ENCODE measurements at regions not wholly inside any gene's neighbourhood (a gene's known extent, or its start where the extent isn't known, plus 50 kb on each side); places are given as distances from the start of the nearest gene placed in this dataset.

DNA sequence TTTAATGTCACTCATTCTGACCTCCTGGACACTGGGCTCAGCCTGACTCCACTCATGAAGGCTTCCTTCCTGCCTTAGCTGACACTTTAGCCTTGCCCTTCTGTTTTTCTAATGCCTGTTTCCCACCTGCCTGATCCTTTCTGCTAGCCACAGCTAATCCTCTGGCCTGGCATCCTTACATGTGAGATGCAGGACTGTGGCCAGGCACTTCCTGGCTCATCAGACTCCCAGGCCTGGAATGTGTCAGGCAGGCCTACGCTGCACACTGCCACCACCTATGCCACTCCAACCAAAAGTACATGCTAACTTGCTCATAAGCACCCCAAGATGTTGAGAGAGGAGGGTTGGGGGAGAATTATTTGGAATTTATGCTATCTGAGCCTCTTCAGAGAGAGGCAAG lies 138.8 kb upstream of the NALF2 start:
- no peak for DNase-seq (ENCODE audit: low read depth in 2 of 2)

DNA sequence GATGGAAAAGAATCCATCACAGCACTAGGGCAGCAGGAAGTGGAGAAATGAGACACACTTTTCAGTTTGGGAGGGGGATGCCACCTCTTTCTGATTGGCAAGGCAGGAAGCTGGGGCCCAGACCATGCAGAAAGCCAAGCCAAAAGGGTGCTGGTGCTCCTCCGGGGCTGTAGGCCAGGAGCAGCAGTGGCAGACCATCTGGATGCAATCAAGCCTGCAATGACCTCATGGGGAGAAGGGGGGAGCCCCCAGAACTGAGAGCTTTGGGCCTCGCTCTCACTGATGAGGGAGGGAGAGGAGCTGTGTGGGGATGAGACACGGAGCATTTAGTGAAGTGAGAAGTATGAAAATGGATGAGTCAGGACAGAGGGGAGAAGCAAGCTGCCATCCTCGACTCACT lies 141.3 kb upstream of the NALF2 start:
- no peak for DNase-seq (ENCODE audit: low read depth in 2 of 2)

DNA sequence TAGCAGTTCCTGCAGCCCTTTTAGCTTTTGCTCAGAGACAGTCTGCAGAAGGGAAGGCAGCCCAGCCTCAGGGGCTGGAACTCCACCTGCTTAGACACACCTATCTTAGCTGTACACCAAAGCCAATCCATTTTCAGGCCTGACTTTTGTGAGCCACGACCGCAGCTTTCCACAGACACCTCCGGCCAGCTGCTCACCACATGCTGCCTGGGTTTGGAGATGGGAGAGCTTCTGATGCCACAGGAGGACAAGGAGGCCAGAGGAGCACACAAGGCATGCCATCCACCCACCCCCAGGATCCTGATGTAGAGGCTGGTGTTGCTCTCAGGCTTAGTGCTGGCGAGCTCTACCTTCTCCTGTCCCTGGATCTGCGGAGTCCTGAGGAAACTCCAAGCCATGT lies 141.8 kb upstream of the NALF2 start:
- no peak for DNase-seq (ENCODE audit: low read depth in 2 of 2)

DNA sequence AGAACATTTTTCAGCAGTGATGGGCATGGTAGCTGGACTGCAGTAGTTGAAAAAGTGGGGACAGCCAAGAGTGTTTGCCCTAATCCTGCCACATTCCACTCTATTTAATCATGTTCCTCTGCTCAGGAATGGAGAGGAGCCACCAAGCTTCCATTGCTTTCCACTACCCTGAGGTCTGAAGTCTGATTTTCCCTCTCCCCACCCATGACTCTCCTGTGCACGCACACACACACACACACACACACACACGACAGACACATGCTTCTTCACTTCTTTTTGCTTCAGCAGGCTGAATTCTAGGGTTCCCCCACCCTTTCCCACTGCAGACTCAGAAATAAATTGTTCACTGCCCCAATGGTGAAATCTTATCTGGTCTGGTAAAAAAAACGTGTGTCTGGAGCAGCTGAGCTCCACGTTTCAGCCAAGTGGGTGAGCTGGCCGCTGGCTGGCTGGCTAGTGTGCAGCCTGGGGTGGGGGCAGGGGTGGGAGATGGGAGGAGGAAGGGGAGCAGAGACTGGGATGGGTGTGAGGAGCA lies 142.7 kb upstream of the NALF2 start:
- no peak for DNase-seq (ENCODE audit: low read depth in 2 of 2)

DNA sequence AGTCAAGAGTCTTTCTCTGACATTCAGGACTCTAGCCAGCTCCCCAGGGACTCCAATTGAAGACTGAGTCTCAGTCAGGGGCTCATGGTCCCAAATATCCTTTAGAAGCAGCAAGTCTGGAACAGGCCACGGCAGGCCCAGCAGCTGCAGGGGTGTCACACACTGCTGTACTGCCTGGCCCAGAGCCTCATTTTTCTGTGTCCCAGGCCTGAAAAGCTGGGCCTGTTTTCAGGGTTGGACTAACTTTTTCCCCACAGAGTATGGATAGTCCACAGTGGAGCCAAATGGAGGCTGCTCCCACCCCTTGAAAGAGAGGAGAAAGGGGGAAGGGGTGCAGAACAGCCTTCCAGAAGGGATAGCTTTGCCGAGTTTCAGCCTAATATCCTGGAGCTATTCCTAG lies 146.8 kb upstream of the NALF2 start:
- DNase-seq (ENCODE audit: low read depth in 2 of 2): no peak

DNA sequence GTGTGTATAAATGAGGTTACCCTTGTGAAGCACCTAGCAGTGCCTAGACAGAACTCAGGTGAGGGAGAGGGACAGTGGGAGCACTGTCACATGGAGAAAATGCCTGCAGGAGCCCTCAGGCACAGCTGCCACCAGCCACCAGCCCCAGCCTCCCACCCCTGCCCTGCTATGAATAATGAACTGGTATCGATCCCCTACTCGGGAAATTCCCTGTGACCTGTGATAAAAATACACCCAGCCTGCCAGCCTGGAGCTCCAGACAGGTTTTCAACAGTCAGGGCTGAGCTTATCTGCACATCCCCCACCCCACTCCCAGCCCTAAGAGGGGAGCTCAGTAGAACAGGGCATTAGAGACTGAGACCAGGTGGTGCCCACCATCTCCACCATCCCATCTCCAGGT lies 159.6 kb upstream of the PJA1 start:
- no peak for DNase-seq (ENCODE audit: low read depth in 2 of 2)

DNA sequence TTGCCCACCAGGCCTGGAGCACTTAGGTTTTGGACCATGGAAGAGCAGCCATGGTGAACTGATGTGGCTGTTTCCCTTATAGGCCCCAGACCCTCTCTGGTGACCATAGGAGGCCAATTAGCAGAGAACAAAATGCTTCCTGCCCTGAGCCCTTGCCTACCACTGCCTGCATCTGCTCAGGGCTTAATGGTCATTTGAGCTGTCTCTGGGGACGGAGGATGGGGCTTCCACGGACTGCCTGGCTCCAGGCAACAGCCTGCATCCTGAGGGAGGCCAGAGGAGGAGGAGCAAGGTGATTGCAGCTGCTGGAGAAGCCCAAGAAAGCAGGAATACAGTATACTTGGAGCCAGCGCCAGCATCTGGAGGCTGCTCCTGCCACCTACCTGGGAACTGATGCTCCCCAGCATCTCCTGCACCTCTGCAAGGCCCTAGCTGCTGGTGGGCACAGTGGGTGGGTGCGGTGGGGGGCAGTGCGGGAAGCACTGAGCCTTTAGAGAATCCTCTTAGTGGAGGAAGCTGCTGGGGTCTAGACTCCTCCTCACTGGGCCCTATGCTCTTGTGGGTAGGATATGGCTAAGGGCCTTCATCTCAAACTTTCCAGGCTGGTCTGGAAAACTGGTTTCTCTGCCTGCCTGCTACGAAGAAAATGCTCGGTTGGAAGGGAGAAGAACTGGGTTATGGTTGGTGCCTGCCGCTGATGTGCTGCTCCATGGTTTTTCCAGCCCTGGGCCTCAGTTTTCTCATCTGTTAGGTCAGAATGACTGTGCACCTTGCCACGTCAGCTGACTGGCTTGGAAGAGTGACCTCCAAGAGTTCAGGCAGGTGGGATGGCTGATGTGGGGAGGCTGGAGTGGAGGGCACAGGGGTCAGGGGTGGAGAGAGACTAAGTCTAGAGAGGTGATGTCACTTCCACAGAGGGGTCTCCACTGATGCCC lies 158.8 kb upstream of the PJA1 start:
- no peak for DNase-seq (ENCODE audit: low read depth in 2 of 2)

DNA sequence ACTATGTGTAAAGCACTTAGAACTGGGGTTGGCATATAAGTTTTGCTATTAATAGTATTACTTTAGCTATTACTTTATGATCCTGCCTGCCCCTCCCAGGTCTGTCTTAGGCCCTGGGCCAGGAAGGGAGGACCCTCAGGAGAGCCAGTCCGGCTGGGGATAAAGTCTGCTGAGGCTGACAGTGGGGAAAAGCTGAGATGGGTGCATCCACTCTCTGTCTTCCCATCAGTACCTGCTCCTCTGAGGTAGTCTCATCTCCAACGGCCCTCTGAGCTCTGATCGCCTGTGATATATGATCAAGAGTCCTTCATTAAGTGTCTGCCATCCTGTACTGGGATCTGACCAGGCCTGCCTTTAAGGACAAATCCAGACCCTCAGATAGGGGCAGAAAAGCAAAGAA lies 156.5 kb upstream of the PJA1 start:
- no peak for DNase-seq (ENCODE audit: low read depth in 2 of 2)

DNA sequence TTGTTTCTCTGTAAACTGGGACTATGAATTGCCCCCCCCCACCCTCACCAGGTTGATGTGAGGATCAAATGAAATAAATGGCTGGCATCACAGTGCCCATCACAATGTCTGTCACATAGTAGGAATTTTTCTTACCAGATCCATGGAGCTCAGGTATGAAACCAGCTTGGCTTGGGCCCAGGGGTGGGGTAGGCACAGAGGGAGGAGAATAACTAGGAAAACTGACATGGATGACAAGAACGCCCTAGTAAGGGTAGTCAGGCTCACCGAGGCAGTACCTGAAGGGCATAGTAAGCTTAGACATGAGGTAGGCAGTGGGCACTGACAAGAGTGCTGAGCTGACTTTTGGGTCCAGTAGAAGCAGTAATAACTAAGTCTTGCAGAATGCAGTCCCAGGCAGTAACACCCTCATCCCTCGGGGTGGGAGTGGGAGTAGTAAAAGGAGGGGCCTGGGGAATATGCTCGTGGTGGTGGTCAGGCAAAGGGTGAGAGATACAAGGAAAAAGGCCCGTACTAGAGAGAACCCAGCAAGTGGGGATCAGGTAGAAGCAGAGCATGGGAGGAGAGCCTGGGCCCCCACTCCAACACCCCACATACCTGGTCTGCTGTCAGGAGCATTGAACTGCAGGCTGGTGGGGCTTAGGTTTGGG lies 155.9 kb upstream of the PJA1 start:
- DNase-seq (ENCODE audit: low read depth in 2 of 2): no peak

DNA sequence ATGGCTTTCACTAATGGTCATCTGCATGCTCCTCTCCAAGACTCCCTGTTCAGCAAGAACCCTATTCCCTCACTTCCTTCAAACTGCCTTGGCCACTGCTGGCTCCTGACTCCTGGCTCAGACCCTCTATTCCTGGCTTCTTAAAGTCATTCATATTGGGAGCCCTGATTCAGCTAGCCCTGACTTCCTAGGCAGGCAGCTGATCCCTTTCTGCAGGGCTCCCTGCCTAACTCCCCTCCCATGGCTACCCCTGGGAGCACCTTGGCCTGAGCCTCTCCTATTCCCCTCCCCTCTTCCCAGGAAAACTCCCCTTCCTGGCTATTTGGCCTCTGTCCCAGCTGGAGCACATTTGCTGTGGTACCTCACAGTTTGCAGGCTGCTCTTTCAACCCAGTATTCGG lies 154.9 kb upstream of the PJA1 start:
- no peak for DNase-seq (ENCODE audit: low read depth in 2 of 2)

DNA sequence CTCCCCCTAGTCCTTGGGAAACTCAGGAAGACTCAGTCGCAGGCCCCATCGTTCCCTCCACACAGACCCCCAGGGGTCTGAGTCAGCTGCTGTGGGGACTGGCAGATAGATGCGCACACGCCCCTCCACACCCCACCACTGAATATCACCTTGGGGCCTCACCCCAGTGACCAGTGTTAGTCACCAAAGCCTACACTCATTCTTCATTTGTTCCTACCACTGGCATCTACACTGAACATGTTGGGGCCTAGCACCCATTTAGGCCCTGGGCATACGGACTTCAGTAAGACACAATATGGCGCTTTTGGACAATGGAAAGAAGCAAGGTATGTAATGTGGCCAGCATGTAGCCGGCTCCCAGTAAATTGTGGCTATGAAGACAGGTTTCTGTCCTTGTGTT lies 154.1 kb upstream of the PJA1 start:
- no peak for DNase-seq (ENCODE audit: low read depth in 2 of 2)

DNA sequence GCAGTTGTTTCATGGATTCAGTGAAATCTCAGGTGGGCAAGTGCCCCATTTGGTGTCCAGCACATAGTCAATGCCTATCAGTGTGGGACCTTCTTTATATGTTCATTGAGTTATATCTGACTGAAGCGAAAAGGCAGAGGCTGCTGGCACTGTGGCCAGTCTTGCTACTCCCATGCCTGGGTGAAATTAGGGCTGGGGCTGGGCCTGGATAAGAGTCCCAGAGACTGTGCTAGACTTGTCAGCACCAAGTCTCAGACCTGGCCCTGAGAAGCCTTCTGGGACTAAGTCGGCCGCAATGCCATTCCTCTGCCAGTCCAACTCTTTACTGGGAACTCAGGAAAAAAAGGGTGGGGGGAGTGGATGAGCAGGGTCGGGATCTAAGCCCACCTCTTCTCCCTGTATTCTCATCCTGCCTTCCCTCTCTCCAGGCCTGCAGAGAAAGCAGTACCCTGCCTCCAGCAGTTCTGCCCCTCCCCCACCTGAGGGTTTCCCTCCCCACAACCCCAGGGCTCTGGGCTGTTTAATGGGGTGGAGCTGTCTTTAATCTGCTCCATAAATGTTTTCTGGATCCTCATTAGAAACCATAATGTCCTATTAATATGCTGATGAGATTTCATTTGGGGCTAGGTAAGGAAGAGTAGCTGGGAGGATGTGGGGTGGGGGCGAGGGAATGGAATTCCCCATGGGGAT lies 153.5 kb upstream of the PJA1 start:
- DNase-seq (ENCODE audit: low read depth in 2 of 2): no peak

DNA sequence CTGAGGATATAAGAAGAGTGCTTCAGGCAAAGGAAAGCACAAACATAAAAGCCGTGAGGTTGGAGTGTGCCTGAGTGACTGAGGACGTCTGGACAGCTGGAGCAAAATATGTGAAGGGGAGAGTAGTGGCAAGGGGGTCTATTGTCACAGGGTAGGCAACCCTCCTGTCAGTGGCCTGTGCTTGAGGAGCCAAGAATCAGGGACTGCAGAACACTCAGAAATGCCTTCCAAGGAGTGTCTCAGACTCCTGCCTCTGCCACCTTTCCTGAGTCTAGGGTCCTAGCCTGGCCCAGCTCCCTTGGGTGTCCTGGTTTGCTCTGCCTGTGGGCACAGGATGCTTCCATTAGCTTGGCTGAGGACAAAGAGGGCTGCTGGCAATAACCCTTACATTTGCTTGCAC lies 152.5 kb upstream of the PJA1 start:
- no peak for DNase-seq (ENCODE audit: low read depth in 2 of 2)

DNA sequence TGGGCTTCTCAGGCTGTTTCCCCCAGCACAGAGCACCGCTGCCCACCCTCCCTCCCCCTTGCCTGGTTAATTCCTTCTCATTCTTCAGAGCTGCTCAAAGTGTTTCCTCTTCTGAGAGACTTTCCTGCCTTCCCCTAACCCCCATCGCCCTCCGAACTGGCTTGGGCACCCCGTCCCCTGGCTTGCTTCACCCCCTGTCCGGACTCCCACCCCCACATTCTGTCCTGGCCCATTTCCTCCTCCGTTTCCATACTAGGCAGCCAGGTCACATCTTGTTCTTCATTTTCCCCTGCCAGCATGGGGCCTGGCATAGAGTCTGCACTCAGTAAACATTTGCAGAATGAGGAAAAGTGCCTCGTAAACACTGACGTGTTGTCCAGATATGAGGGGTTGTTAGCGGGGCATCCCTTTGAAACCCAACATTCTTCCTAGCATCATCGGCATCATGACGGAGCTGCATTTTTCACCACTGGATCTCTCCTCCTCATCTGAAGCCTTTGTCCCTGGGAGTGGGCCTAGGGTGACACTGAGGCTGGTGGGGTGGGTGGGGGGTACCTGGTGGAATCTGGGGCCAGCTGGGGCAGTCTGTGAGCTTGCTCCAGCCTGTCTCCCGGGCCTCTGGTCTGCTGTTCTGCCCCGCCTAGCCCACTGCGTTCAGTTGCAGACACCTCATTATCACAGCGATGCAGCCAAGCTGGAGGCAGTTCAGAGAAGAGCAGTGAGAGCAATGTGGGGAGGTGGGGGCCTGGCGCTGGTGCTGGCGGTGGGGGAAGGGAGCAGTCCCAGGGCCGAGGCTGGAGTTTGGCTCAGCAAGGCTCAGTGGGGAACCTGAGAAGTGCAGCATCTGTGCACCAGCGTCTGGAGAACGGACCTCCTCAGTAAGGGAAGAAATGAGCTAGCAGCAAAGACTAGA lies 149.4 kb upstream of the PJA1 start:
- no peak for DNase-seq (ENCODE audit: low read depth in 2 of 2)

DNA sequence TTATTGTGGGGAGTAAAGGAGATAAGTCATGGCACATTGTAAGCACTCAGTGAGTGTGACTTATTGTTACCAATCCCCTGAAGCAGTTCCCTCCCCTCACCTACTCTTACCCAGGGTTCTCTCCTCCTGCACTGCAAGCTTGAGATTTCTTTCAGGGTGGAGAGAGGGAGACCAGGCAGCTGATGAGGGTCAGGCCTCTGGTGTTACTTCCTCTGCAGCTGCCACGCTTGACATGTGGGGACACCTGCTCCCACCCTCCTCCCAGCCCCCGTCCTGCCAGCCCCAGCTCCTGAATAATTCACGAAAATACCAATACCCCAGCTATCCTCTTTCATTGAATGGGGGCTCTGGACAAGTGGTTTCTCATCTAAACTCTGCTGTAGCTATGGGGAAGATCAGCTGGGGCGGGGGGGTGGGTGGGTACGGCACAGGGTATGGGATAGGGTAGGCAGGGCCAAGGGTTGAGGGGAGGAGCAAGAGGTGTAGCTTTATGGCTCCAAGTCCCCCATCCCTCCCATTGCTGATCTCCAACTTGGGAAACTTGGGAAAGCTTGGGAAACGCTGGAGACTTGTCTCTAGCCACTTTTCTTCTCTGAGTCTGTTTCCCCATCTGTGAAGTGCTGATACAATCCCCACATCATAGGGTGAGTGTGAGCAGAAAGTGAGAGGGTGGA lies 148.5 kb upstream of the PJA1 start:
- no peak for DNase-seq (ENCODE audit: low read depth in 2 of 2)

DNA sequence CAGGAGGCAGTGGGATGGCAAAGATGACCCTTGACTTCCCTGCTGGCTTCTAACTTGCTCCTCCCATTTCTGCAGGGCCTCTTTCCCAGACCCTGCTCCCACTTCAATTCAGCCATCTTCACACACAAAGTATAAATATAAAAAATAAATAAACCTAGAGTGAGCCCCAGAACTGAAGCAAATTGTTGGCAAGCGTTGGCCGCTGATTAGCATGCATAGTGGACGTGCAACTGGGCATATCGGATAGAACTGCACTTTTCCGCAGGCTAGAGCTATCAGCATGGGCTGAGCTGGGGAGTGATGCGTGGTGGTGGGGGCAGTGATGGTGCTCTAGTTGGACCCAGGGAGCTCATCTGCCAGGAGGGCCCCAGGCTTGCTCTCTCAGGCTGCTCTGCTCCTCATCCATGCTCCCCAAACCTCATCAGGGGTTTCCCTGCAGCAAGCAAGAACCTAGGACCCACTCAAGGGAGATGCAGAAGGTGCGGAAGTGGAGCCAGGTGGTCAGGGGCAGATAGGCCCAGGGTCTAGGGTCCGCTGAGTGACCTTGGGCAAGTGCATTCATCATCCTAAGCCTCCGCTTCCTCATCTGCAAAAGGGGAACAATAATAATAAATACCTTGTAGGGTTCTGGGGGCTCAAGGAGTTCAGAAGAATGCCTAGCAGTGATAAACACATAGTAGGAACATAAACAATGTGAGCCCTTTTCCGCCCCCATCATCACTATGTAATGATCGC lies 146.8 kb upstream of the PJA1 start:
- no peak for DNase-seq (ENCODE audit: low read depth in 2 of 2)

DNA sequence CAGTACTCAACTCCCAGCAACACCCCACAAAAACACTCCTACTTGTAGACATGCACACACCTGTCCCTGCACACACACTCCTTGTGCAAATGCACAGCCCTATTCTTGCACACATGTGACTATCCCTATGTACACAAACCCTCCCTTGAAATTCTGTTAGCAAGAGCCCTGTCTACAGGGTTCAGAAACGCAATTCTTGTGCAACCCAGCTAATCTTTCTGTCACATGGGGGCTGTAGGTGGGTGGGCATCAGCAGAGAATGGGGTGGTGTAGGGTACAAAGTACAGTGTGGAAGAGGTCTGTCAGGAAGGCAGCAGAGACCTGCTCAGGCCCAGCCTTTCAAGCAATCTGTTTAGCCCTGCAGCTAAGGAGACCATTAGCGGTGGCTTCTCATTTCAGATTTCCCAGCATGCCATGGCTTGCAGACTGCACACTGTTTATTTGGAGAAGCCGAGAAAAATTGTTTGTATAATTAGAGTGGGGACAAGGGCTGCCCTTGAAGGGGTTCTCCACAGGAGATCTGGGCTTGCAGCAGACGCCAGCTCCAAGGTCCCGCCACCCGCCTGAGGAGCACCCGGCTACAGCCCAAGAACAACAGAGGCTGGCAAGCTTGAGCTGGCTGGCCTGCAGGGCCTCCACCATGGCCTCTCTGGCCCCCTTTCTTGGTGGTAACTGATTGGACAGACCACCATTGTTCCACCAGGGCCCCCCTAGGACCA lies 144.0 kb upstream of the PJA1 start:
- DNase-seq (ENCODE audit: low read depth in 2 of 2): no peak

DNA sequence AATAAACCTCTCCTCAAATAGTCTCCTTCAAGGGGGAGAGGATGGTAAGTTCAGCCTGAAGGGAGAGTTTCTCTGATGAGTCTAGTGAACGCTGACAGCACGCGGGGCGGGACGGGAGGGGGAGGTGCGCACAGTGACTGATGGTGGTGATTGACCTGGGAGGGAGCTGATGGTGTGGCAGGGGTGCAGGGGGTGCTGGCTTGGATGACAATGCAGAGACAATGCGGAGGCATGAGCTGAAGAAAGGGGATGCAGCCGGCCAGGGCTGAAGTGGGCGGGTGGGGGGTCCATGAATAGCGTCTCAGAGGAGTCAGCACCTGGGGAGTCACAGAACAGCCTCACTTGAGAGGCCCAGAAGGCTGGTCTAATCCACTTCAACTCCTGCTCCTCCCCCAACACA lies 142.5 kb upstream of the PJA1 start:
- DNase-seq (ENCODE audit: low read depth in 2 of 2): no peak

DNA sequence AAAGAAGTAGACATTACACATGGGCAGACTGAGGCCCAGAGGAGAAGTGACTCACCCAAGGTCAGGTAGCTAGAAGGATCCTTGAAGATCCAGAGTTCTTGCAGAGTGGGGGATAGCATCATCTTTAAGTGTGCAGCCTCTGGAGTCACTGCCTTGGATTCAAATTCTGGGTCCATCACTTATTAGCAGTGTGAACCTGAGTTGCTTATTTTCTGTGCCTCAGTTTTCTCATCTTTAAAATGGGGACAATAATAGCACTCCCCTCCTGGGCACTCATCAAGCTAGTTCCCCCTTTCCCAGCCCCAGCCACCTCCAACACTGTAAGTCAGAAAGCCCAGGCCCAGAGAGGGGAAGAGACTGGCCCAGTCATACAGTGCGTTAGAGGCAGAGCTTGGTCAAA lies 141.8 kb upstream of the PJA1 start:
- DNase-seq (ENCODE audit: low read depth in 2 of 2): no peak

DNA sequence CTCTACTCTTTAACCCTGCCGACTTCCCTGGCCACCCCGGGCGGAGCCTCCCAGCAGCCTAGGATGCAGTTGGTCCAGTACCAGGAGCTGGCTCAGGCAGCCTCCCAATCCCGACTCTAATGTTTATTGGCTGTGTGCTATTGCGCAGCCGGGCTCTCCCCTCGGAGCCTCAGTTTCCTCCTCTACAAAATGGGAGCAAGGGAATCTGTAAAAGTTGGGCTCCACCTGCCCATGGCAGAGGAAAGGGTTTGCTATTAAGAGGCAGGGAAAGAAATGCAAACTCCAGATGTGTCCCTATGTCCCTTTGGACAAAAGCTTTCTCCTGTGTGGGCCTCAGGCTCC lies 140.8 kb upstream of the PJA1 start:
- no peak for DNase-seq (ENCODE audit: low read depth in 2 of 2)

Measured in stimulated activated CD8-positive, alpha-beta memory T cell treated with anti-CD3 and anti-CD28 coated beads, Interleukin-2, amount 100 ng/mL, for 48 hours (primary cell).